Ovary (tissue), 3 donors: ENCODE measurements at regions not wholly inside any gene's neighbourhood (a gene's known extent, or its start where the extent isn't known, plus 50 kb on each side); places are given as distances from the start of the nearest gene placed in this dataset.

Experiments
- CTCF ChIP-seq, 3 donors: fragments of 450-650 bp in 2 of 3; fragments of 200-600 bp in 1 of 3; IDR thresholded peaks; one replicate each; pipeline versions ENCODE4 v1.5.1 to v1.8.0; 2016 to 2022; ENCODE audit warnings: antibody characterized with exemption in 3 of 3, mild to moderate bottlenecking in 1 of 3
- POLR2A ChIP-seq: fragments of 450-650 bp; IDR thresholded peaks from one replicate; pipeline ENCODE4 v1.6.1; 2017; ENCODE audit warnings: antibody characterized with exemption, mild to moderate bottlenecking, moderate library complexity
- donor health status: DM: no; HTN: no; CAD: no.

- no peak for TF ChIP-seq CTCF (IDR thresholded peaks at IDR 0.05)
- no peak for TF ChIP-seq POLR2A
Measured at GRCh38 chr15:93515256-93516051, 426.4 kb upstream of the RGMA start.
